HG03159 (cell line): ENCODE measurements at regions not wholly inside any gene's neighbourhood (a gene's known extent, or its start where the extent isn't known, plus 50 kb on each side); places are given as distances from the start of the nearest gene placed in this dataset.

Experiments
- ATAC-seq: cut with Tn5 transposase; IDR thresholded peaks from one replicate; pipeline ENCODE4 v1.9.1; 2021; ENCODE audit warnings: mild to moderate bottlenecking, moderate library complexity; ENCODE audit not compliant: unreplicated experiment

- no peak for ATAC-seq
Observed at GRCh38 chr9:75607521-75607920, 283.0 kb upstream of the PCSK5 start.

DNA sequence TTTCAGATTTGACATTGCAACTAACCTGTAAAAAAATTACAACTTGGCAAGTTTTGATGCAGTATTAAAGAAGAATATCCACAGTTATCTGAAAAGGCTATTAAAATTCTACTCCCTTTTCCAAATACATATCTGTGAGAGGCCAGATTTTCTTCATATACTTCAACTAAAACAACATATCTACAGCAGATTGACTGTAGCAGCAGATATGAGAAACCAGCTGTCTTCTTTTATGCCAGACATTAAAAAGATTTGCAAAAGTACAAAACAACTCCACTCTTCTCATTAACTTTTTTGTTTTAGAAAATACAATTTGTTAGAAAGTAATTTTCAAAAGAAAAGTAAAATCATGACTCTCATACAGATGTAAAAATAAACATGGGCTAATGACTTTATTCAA, 281.1 kb upstream of the PCSK5 start:
- no peak for ATAC-seq

GRCh38 chr9:75610246-75610645, 280.2 kb upstream of the PCSK5 start:
- no peak for ATAC-seq

GRCh38 chr9:75612205-75612604, 278.3 kb upstream of the PCSK5 start:
- no peak for ATAC-seq

DNA sequence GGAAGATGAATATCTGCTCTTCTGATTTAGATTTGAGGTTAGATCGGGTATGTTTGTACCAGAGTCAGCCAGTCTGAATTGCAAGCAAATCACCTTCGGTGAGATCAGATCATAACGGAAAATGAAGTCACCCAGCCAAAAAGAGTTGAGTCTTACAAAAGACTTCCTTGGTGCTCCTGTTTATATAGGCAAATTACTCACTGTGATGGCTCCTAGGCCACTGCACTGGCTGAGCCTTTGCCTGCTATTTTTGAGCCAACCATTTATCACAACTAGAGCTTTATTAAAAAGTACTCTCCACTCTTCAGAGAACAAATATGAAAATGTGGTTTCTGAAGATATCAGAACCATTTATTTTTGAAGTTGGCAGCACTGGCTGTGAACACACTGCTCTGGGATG, 277.7 kb upstream of the PCSK5 start:
- no peak for ATAC-seq

GRCh38 chr9:75615284-75615683, 275.2 kb upstream of the PCSK5 start:
- ATAC-seq = no peak

GRCh38 chr9:75616052-75616451, 274.4 kb upstream of the PCSK5 start:
- no peak for ATAC-seq

- no peak for ATAC-seq
Observed at GRCh38 chr9:75616841-75617566, 273.5 kb upstream of the PCSK5 start.

DNA sequence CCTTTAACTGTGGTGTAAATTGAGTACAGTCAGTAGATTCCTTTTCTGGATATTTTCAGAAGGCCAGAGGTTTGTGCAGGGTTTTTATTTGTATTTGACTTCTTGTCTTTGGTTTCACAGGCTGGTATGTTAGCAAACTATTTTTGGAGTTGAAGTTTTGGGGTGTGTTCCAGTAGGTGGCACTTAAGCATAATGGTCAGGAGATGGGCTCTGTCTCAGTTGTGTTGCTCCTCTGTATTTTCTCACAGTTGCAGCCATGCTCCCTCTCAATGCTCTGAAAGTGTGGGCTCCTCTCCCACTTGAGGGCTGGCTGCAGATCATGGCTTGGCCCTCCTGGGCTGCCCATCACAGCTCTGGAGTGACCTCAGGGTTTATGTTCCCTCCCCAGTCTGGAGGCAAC, 267.0 kb upstream of the PCSK5 start:
- ATAC-seq = no peak

DNA sequence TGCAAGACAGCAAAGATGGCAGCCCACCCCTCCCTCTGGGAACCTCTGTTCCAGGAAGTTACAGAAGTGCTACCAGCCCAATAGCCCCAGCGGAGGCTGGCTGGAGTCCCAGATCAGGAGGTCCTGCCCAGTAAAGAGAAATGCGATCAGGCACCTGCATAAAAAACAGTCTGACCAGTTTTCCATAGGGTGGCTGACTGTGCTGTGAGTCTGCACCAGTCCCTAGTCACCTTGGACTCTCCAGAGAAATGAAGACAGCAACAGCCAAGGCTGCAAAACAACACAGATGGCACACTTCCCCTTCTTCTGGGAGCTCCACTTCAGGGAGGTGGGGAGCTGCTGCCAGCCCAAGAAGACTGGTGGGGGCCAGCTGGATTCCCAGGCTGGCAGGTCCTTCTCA, 265.5 kb upstream of the PCSK5 start:
- no peak for ATAC-seq

DNA sequence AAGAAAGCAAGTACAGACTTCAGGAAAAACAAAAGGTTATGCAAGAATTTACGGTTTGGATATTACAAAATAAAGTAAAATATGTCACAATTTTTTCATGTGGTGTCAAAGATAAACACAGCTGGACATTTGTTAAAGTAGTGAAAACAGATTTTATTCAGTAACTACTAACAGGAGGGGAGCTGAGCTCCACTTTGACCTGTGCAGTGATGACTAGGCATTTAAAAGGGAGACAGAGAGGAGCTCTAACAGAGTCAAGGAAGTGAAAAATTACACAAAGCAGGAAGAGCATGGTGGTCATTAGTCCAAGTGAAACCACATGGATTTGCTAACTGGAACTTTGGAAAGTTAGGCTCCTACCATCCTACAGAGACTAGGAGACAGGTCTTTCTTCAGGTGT, 263.6 kb upstream of the PCSK5 start:
- ATAC-seq = no peak

- no peak for ATAC-seq
Observed at GRCh38 chr9:75628952-75629351, 261.5 kb upstream of the PCSK5 start.

DNA sequence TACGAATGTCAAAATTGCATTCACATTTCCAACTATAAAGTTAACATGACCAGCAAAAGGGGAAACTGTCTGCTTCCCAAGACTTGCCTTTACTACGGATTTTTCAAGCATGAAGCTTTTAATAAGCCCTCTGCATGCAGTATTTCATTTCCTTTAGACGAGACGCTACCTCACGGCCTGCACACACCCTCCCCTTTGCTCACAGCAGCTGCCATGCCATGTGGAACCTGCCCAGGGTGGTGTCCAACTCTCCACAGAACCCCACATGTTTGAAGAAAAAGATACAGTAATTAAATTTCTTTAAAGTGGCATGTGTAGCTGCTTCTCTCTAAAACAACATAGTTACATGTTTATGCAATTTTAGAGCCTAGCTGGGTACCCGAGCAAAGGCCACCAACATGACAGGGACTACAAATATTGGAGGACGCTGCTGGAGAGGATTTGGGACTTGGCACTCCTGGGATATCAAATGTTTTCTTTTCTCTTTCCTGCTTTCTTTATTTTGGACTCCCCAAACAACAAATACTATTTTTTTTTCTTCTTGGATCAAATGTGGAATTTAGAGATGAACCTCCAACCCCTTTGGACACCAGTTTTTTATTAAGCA, 256.9 kb upstream of the PCSK5 start:
- no peak for ATAC-seq

DNA sequence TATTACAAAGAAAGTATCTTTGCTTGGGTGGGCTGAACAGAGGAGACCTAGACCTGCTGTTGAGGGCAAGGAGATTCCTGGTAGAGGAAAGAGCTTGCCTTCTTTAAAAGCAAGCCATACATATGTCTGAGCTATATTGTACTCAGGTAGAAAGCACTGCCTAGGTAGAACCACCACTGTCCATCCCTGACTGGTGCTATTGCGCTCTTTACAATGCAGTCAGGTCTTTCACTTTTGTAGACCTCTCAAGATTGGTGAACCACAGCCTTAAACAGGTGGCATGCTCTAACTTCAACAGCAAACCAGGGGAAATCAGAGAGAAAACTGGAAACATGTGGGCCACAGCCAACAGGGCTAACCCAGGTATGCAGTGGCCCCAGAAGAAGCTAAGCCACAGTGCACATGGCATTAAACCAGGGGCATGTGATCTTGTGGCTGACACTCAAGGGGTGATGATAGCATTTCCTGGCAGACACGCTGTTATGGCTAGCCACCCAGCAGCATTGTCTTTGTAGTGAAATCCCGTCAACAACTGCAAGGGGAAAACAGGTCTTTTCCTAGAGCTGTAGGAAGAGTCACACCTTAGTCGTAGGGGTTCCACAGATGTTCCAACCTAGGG, 253.9 kb upstream of the PCSK5 start:
- ATAC-seq = no peak

DNA sequence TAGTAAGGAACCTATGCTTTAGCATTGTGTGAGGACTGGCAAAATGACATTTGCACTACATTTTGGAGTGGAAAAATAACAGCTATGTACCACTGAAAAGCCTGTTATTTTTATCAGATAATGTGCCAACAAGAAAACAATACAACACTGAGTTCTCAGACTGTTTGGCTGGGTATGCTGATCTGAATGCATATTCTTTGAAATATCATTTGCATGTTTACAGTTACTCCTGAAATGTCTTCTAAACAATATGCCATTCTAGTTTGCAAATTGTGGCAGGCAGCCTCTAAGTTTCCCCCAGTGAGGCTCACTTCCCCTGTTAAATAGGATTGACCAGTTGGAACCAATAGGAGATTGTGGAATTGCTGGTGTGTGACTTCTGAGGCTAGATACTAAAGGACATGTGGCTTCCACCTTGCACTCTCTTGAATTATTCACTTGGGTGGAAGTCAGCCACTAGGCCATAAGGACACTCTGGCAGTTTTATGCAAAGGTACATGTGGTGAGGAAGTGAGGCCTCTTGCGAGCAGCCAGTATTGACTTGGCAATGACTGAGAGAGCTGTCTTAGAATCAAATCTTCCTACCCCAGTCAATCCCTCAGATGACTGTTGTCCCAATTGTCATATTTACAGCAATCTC, 250.4 kb upstream of the PCSK5 start:
- no peak for ATAC-seq

GRCh38 chr9:75642522-75642921, 248.0 kb upstream of the PCSK5 start:
- ATAC-seq = no peak

DNA sequence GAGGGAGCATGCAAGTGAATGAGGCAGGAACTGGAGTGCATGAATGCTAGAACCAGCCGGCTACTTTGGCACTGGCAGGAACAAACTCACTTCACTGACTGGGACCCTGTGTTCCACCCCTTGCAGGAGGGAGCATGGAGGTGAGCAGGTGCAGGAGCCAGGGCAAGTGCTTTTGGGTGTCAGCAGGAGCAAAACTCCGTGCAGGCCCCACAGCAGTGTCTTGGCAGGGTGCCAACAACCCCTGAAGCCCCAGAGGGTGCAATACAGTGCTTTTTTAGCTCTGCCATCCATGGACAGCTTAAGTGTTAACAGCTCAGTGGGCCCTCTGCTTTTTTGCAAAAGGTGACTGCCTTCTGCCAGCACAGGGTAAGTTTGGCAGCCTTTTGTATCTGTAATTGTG, 245.8 kb upstream of the PCSK5 start:
- no peak for ATAC-seq

DNA sequence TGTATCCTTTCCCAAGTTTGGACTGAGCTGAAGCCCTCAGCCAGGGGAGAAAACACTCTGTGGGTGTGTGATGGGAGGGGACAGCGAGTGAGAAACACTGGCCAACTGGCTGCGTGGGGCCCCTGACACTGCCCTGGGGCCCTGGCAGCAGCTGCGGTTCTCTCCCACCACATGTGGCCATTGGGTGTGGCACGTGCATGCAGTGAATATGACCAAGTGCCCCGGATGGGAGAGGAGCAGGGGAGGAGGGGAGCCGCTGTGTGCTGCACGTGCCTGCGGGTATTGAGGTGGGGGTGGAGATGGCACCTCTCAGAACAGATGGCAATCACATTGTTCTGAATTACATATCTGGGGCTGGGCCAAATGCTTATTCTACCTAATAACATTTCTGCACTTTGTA, 242.4 kb upstream of the PCSK5 start:
- no peak for ATAC-seq

GRCh38 chr9:75649060-75649459, 241.4 kb upstream of the PCSK5 start:
- ATAC-seq = no peak

GRCh38 chr9:75651709-75652108, 238.8 kb upstream of the PCSK5 start:
- no peak for ATAC-seq

GRCh38 chr9:75653335-75653734, 237.1 kb upstream of the PCSK5 start:
- no peak for ATAC-seq

DNA sequence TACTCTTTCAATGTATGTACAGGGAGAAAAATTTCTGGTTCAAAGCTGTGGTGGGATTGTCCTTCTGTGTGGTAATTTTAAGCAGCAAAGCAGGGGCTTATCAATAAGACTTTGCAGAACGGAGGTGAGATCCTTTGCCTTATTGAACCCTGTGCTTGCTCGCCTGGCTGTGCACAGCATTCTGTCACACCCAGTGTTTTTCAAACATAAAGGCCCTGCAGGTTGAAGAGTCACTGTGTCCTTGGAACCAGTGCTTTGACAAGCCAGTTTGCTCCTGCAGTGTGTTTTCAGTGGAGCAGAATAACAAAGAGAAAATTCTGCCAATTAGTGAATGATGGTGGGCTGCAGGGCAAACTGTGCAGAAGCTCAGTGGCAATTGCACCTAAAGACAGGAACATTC, 236.7 kb upstream of the PCSK5 start:
- ATAC-seq = no peak
